T47D (cell line): ENCODE measurements at regions not wholly inside any gene's neighbourhood (a gene's known extent, or its start where the extent isn't known, plus 50 kb on each side); places are given as distances from the start of the nearest gene placed in this dataset.
"Not testable (repeated sequence)": the region's sequence is repeated elsewhere in the genome, so short reads cannot be mapped to it uniquely, and the experiment has no call there.

Experiments used
- DNase-seq, 2 experiments: peaks; one replicate each; pipeline versions ENCODE4 v3.0.0 to v3.0.0-alpha.2; 2011 to 2012; ENCODE audit warnings: low read depth in 1 of 2, low spot score in 1 of 2
- JUND ChIP-seq: IDR thresholded peaks from 2 replicates; pipeline ENCODE4 v1.6.1; 2012; ENCODE audit warnings: low read depth
- in situ Hi-C: cut with HindIII; loops from 2 replicates; pipeline ENCODE4 v1.10.0; 2016; ENCODE audit warnings: low sequenced_read_pairs, low pct_unique_long_range_greater_than_20kb

DNA sequence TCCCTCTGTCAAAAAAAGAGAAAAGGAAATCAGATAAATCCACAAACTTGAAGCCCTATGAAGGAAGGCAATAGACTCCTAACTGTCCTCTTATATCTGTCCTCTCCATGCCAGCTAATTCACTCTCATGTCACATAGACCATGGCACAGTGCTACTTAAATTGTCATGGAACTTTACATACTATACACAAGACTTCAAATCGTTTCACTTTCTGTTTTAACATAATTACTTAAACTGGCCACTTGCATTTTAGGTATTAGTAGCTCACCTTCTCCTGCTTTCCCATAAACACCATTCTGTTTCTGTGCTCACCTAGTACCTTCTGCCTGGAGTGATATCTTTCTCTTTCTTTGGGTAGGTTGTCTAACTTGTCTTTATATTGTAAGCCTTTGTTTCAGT is 816.7 kb upstream of the KIF2B start:
- no peak for DNase-seq
- in situ Hi-C loops, result no loop called here
- no peak for TF ChIP-seq JUND

- no peak for TF ChIP-seq JUND
- no peak for DNase-seq
- in situ Hi-C loops, result no loop called here
Measured at GRCh38 chr17:53004902-53005301, 817.8 kb upstream of the KIF2B start.

DNA sequence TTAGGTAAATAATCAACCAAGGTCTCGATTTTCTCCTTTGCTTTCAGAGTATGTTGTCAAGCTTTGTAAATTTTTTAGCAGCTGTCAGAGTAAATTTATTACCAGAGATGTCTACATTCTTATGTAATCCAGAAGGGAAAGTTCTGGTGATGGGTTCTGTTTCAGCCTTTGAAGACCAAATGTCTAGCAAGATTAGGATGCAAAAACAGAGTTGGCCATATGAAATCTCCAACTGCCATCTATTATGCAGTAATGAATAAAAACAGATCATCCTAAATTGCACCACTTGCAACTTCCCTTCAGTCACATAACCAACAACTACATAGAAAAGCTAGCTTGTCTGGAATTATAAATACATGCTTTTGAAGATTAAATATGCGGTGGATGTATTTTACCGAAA is 826.8 kb upstream of the KIF2B start:
- no peak for DNase-seq
- in situ Hi-C loops, result no loop called here
- no peak for TF ChIP-seq JUND

- DNase-seq, result no peak
Measured at GRCh38 chr17:52995147-52995546, 827.6 kb upstream of the KIF2B start.

GRCh38 chr17:52986056-52986662 is 827.6 kb upstream of the CA10 start:
- in situ Hi-C loops, result no loop called here
- no peak for DNase-seq
- no peak for TF ChIP-seq JUND

More at GRCh38 chr17:52995147-52995546, 827.6 kb upstream of the KIF2B start:
- in situ Hi-C loops, result no loop called here
- TF ChIP-seq JUND, result no peak

DNA sequence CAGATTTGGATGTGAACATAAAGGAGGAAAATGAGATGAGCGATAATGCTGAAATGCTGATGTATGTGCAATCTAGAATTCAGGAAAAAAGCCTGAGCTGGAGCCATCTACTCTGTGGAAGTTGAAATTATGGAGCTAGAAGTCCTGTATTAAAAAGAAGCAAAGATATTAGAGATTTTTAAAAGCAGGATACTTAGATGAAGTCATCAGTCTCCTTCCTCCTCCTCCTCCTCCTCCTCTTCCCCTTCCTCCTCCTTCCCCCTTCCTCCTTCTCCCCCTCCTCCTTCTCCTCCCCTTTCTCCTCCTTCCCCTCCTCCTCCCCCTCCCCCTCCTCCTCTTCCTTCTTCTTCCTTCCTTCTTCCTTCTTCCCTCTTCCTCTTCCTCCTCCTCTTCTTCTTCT is 823.8 kb upstream of the CA10 start:
- in situ Hi-C loops, result no loop called here
- no peak for TF ChIP-seq JUND

DNA sequence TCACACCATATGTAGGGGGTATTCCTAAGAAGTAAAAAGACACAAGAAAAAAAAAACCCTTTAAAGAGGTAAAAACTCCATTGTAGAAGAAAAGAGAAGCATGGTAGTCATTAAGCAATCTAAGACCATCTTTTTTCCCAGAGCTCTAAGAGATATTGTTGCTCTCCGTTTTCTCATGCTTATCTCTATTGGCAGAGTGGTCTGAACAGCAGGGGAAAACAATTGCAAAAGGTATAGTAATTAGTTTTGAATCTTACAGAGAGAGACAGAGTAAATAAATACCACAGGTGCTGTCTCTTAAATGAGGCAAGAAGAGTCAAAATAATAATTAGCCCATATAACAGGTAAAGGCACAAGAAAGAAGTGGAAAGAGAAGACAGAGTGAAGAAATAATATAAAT is 821.4 kb upstream of the CA10 start:
- DNase-seq, result no peak
- in situ Hi-C loops, result no loop called here
- TF ChIP-seq JUND, result no peak

More for the DNA sequence above, 823.8 kb upstream of the CA10 start:
- DNase-seq, result no peak

DNA sequence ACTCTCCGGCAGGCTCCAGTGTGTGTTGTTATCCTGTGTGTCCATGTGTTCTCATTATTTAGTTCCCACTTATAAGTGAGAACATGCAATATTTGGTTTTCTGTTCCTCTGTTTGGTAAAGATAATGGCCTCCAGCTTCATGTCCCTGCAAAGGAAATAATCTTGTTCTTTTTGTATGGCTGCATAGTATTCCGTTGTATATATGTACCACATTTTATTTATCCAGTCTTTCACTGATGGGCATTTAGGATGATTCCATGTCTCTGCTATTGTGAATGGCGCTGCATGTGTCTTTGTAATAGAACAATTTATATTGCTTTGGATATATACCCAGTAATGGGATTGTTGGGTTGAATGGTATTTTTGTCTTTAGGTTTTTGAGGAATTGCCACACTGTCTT is 807.3 kb upstream of the CA10 start:
- no peak for TF ChIP-seq JUND
- in situ Hi-C loops, result no loop called here
- DNase-seq, result no peak

DNA sequence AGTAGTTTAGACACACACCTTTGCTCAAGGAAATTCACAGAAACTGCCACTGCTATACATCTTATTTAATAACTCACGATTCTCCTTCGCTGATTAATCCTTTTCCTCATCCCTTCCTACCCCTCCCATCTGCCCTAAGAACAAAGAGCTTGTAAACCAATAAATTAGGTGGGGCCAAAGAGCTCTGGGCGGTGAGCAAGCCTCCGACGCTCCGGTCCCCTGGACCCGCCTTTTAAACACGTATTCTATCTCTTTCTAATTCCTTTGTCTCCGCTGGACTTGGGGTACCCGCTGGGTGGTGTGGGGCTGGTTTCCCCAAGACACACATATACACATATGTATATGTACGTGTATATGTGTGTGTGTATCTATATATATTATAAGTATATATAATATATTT is 803.2 kb upstream of the CA10 start:
- in situ Hi-C loops, DNase-seq: not testable (repeated sequence)

GRCh38 chr17:52957411-52957810 is 798.9 kb upstream of the CA10 start:
- no peak for DNase-seq
- no peak for TF ChIP-seq JUND
- in situ Hi-C loops, result no loop called here

- DNase-seq, result no peak
- TF ChIP-seq JUND, result no peak
- in situ Hi-C loops, result no loop called here
Measured at GRCh38 chr17:52947418-52947817, 788.9 kb upstream of the CA10 start.

GRCh38 chr17:52938623-52939230 is 780.2 kb upstream of the CA10 start:
- no peak for TF ChIP-seq JUND
- in situ Hi-C loops, result no loop called here
- DNase-seq, result no peak

DNA sequence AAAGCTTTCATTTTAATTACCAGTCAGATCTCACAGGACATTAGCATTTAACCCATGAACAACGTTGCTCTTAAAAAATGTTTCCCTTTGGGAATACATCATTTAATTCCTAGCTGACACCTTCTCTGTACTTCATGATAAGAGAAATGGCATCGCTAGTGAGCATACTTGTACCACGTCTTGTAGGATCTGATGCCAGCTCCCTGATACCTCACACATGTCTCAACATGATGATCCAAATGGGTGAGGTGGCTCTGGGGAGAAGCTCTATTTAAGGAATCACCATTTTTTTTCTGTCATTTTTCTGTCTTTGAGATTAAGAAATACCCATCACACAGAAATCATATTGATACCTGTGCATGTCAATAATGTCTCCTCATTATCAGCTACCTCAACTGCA is 772.1 kb upstream of the CA10 start:
- DNase-seq, result no peak
- in situ Hi-C loops, result no loop called here
- TF ChIP-seq JUND, result no peak

GRCh38 chr17:52930145-52930544 is 771.6 kb upstream of the CA10 start:
- no peak for DNase-seq
- in situ Hi-C loops, result no loop called here
- TF ChIP-seq JUND, result no peak

DNA sequence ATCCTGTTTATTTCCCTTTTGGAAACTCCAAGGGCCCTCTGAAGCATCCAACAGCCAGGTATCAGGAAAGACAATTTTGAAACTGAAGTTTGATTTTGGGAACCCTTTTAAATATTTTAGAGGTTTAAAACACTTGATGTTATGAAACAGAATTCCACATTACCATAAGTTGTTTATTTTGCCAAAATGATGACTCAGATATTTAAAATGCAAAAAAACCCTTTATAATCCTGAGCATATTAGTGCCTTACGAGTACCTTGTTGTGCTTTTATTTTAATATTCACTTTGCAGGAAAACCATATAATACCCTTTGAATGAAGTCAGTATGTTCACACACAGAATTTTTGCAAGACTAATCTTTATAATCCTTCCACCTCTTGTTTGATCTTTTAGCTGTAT is 765.1 kb upstream of the CA10 start:
- DNase-seq, result no peak
- TF ChIP-seq JUND, result no peak
- in situ Hi-C loops, result no loop called here
